Ectodermal cell (in vitro differentiated cells): ENCODE measurements at regions not wholly inside any gene's neighbourhood (a gene's known extent, or its start where the extent isn't known, plus 50 kb on each side); places are given as distances from the start of the nearest gene placed in this dataset.

Experiments
- H3K27ac ChIP-seq: 2 replicates; pipeline ENCODE4 v1.7.0; 2013; ENCODE audit warnings: mild to moderate bottlenecking, low read depth, low read length; ENCODE audit not compliant: insufficient read depth, poor library complexity, severe bottlenecking
- H3K27me3 ChIP-seq: 2 replicates; pipeline ENCODE4 v1.7.0; 2013; ENCODE audit warnings: mild to moderate bottlenecking, low read length; ENCODE audit not compliant: insufficient read depth, control insufficient read depth, poor library complexity, severe bottlenecking
- H3K36me3 ChIP-seq: one replicate; pipeline ENCODE4 v1.7.0; 2013; ENCODE audit warnings: low read length; ENCODE audit not compliant: control insufficient read depth, insufficient read depth
- H3K4me1 ChIP-seq: one replicate; pipeline ENCODE4 v1.7.0; 2013; ENCODE audit warnings: low read length; ENCODE audit not compliant: control insufficient read depth, insufficient read depth
- H3K4me3 ChIP-seq: 2 replicates; pipeline ENCODE4 v1.7.0; 2013; ENCODE audit warnings: low read depth, low read length, control low read depth; ENCODE audit not compliant: insufficient read depth
- H3K9me3 ChIP-seq: 2 replicates; pipeline ENCODE4 v1.7.0; 2013; ENCODE audit warnings: mild to moderate bottlenecking, low read length, moderate library complexity; ENCODE audit not compliant: control insufficient read depth
- WGBS, 2 experiments: methylation state at CpG; one replicate each; pipeline ENCODE4 v1.1.7; 2013; ENCODE audit warnings: missing lambda C conversion rate in 2 of 2; 5-methylcytosine and 5-hydroxymethylcytosine counted together

GRCh38 chr6:37556881-37557644 lies 57.4 kb upstream of the CCDC167 start:
- Histone ChIP-seq H3K27ac (no peak overlapping the region), H3K36me3 (no peaks in the 10 kb centered on the region), H3K27me3 (no peaks in the 10 kb centered on the region), H3K4me3 (no peak overlapping the region), H3K4me1 (peaks cover 71% of the 10 kb centered on the region), H3K9me3 (no peaks in the 10 kb centered on the region)
- 79 to 81% methylated on average over 15 of the region's 15 CpGs for WGBS, 2 experiments

GRCh38 chr6:37555040-37555781 lies 55.5 kb upstream of the CCDC167 start:
- Histone ChIP-seq H3K9me3 (no peaks in the 10 kb centered on the region), H3K4me3 (no peak overlapping the region), H3K27me3 (no peaks in the 10 kb centered on the region), H3K27ac (no peak overlapping the region), H3K36me3 (no peaks in the 10 kb centered on the region), H3K4me1 (peaks cover 69% of the 10 kb centered on the region)
- 82 to 85% methylated on average over 17 of the region's 17 CpGs for WGBS, 2 experiments

- Histone ChIP-seq H3K27ac (no peak overlapping the region), H3K4me1 (peaks cover 62% of the 10 kb centered on the region), H3K36me3 (no peaks in the 10 kb centered on the region), H3K9me3 (no peaks in the 10 kb centered on the region), H3K27me3 (no peaks in the 10 kb centered on the region), H3K4me3 (no peak overlapping the region)
- WGBS, 2 experiments, result 67 to 74% methylated on average over 6 of the region's 6 CpGs
These were observed 54.8 kb upstream of the CCDC167 start for GRCh38 chr6:37554480-37554819.

GRCh38 chr6:37552267-37552666 lies 52.6 kb upstream of the CCDC167 start:
- no peak overlapping the region for H3K27ac ChIP-seq
- no peaks in the 10 kb centered on the region for H3K9me3 ChIP-seq
- no peaks in the 10 kb centered on the region for H3K36me3 ChIP-seq
- no peak overlapping the region for H3K4me3 ChIP-seq
- peaks cover 41% of the 10 kb centered on the region for H3K4me1 ChIP-seq
- WGBS, 2 experiments, result 94 to 95% methylated on average over 4 of the region's 4 CpGs
- no peaks in the 10 kb centered on the region for H3K27me3 ChIP-seq

GRCh38 chr6:37551867-37552266 lies 52.2 kb upstream of the CCDC167 start:
- Histone ChIP-seq H3K4me1 (peaks cover 37% of the 10 kb centered on the region), H3K27me3 (no peaks in the 10 kb centered on the region), H3K4me3 (no peak overlapping the region), H3K9me3 (no peaks in the 10 kb centered on the region), H3K27ac (no peak overlapping the region), H3K36me3 (no peaks in the 10 kb centered on the region)
- 90% methylated on average over 10 of the region's 10 CpGs for WGBS, 2 experiments

- Histone ChIP-seq H3K9me3 (no peaks in the 10 kb centered on the region), H3K27ac (no peak overlapping the region), H3K27me3 (no peaks in the 10 kb centered on the region), H3K4me3 (no peak overlapping the region), H3K36me3 (no peaks in the 10 kb centered on the region), H3K4me1 (peaks cover 33% of the 10 kb centered on the region)
- WGBS, 2 experiments, result 90 to 95% methylated on average over 3 of the region's 3 CpGs
These were observed 51.8 kb upstream of the CCDC167 start for GRCh38 chr6:37551446-37551845.

- Histone ChIP-seq H3K4me3 (no peak overlapping the region), H3K4me1 (peaks cover 35% of the 10 kb centered on the region), H3K9me3 (no peaks in the 10 kb centered on the region), H3K27ac (no peak overlapping the region), H3K36me3 (no peaks in the 10 kb centered on the region), H3K27me3 (no peaks in the 10 kb centered on the region)
- WGBS, 2 experiments, result 61 to 62% methylated on average over 3 of the region's 3 CpGs
These were observed 51.3 kb upstream of the CCDC167 start for GRCh38 chr6:37551002-37551401.

- H3K9me3 ChIP-seq, result no peaks in the 10 kb centered on the region
- no peaks in the 10 kb centered on the region for H3K36me3 ChIP-seq
- 83% methylated on average over 12 of the region's 12 CpGs for WGBS, 2 experiments
- H3K27me3 ChIP-seq, result no peaks in the 10 kb centered on the region
- no peak overlapping the region for H3K27ac ChIP-seq
- H3K4me3 ChIP-seq, result no peak overlapping the region
- peaks cover 37% of the 10 kb centered on the region for H3K4me1 ChIP-seq
These were observed 50.6 kb upstream of the CCDC167 start for GRCh38 chr6:37550191-37550831.

GRCh38 chr6:37549558-37549957 lies 49.9 kb upstream of the CCDC167 start:
- WGBS, 2 experiments, result 93% methylated on average over 11 of the region's 11 CpGs
- Histone ChIP-seq H3K4me3 (no peak overlapping the region), H3K9me3 (no peaks in the 10 kb centered on the region), H3K4me1 (peaks cover 31% of the 10 kb centered on the region), H3K36me3 (no peaks in the 10 kb centered on the region), H3K27me3 (no peaks in the 10 kb centered on the region), H3K27ac (no peak overlapping the region)
